K562 (cell line): ENCODE measurements at regions not wholly inside any gene's neighbourhood (a gene's known extent, or its start where the extent isn't known, plus 50 kb on each side); places are given as distances from the start of the nearest gene placed in this dataset.

ENCODE experiments used
- ATAC-seq: fragments of 200-7000 bp; cut with Tn5 transposase; 3 replicates; pipeline ENCODE4 v1.9.1; 2020; ENCODE audit warnings: moderate library complexity
- BruUV-seq: library from RNA; stranded (reverse); fragments of 400-500 nt; replicated peaks from 2 replicates; lab custom pipeline; 2021; lab: Mats Ljungman, UMichigan
- CTCF ChIA-PET: fragments of 300-600 bp; formaldehyde crosslinking; extraction: SDS; loops from one replicate; lab custom pipeline; 2021; ENCODE audit warnings: low intra/inter-chr PET ratio; lab: Yijun Ruan, JAX
- POLR2A ChIA-PET: fragments of 300-600, 350-650 bp; sonication (Branson Sonifier 250); formaldehyde crosslinking; extraction: SDS; loops from one replicate; lab custom pipeline; 2021; ENCODE audit warnings: antibody characterized with exemption, inconsistent platforms; lab: Yijun Ruan, JAX
- DNase-seq, 4 experiments: peaks; one replicate each; pipeline versions ENCODE4 v3.0.0 to v3.0.0-alpha.2; 2011 to 2018; ENCODE audit warnings: low spot score in 3 of 4, mixed read lengths in 3 of 4; ENCODE audit errors: extremely low read depth in 1 of 4
- FAIRE-seq: peaks from 2 replicates; lab custom pipeline; 2011; peaks lifted over from hg19 to GRCh38; lab: Jason Lieb, UNC
- H2AFZ ChIP-seq: 2 replicates; pipeline ENCODE4 v1.6.0; 2011; ENCODE audit warnings: low read depth, low read length, control low read depth, inconsistent platforms
- H3K27ac ChIP-seq: fragments of 200-600 bp; 3 replicates; pipeline ENCODE4 v1.8.0; 2011; ENCODE audit warnings: low read depth, mild to moderate bottlenecking, control low read depth, inconsistent platforms, low read length, moderate library complexity, mixed read lengths; ENCODE audit errors: extremely low read depth
- H3K27me3 ChIP-seq, 2 experiments: fragments of 300-600 bp in 1 of 2; 2 replicates in 1 of 2; 3 replicates in 1 of 2; pipeline versions ENCODE4 v1.6.0 to v1.8.0; 2011; ENCODE audit warnings: inconsistent platforms in 2 of 2, low read length in 2 of 2, mild to moderate bottlenecking in 1 of 2, mixed read lengths in 1 of 2, moderate library complexity in 1 of 2; ENCODE audit not compliant: control insufficient read depth in 2 of 2, insufficient read depth in 2 of 2
- H3K36me3 ChIP-seq: fragments of 300-600 bp; 3 replicates; pipeline ENCODE4 v1.8.0; 2011; ENCODE audit warnings: mild to moderate bottlenecking, low read length, inconsistent platforms; ENCODE audit not compliant: control insufficient read depth, insufficient read depth
- H3K4me1 ChIP-seq, 2 experiments: fragments of 200-600 bp in 1 of 2; replicated peaks in 1 of 2; 2 replicates in 1 of 2; 3 replicates in 1 of 2; pipeline versions ENCODE4 v1.5.1 to v1.8.0; 2011; ENCODE audit warnings: inconsistent platforms in 2 of 2, low read length in 2 of 2, mild to moderate bottlenecking in 1 of 2, mixed read lengths in 1 of 2, moderate library complexity in 1 of 2; ENCODE audit not compliant: control insufficient read depth in 2 of 2, insufficient read depth in 2 of 2
- H3K4me2 ChIP-seq: 2 replicates; pipeline ENCODE4 v1.6.1; 2011; ENCODE audit warnings: low read length, control low read depth, inconsistent platforms, mixed read lengths; ENCODE audit not compliant: insufficient read depth
- H3K4me3 ChIP-seq: fragments of 200-600 bp; sonication (generic), shearing (Covaris generic); 2 replicates; pipeline ENCODE4 v1.5.1; 2016; ENCODE audit warnings: control low read depth, inconsistent platforms
- H3K79me2 ChIP-seq: fragments of 200-600 bp; 3 replicates; pipeline ENCODE4 v1.8.0; 2011; ENCODE audit warnings: low read length, inconsistent platforms; ENCODE audit not compliant: control insufficient read depth, insufficient read depth
- H3K9ac ChIP-seq, 2 experiments: 2 replicates each; pipeline versions ENCODE4 v1.6.0 to v1.6.1; 2011; ENCODE audit warnings: low read depth in 2 of 2, low read length in 2 of 2, control low read depth in 1 of 2, inconsistent platforms in 1 of 2, mild to moderate bottlenecking in 1 of 2, mixed read lengths in 1 of 2; ENCODE audit not compliant: insufficient read depth in 1 of 2
- H3K9me1 ChIP-seq: one replicate; pipeline ENCODE4 v1.6.0; 2011; ENCODE audit warnings: inconsistent platforms, mild to moderate bottlenecking, low read length, moderate library complexity; ENCODE audit not compliant: control insufficient read depth, insufficient read depth
- H3K9me3 ChIP-seq: replicated peaks from 2 replicates; pipeline ENCODE4 v1.5.1; 2011; ENCODE audit warnings: low read depth, low read length, inconsistent platforms; ENCODE audit not compliant: control insufficient read depth, insufficient read depth
- H4K20me1 ChIP-seq: replicated peaks from 2 replicates; pipeline ENCODE4 v1.6.1; 2011; ENCODE audit warnings: low read length, inconsistent platforms, mixed read lengths; ENCODE audit not compliant: control insufficient read depth, insufficient read depth
- AFF1 ChIP-seq, 2 experiments: fragments of 450-650 bp; IDR thresholded peaks; 2 replicates each; pipeline ENCODE4 v1.6.1; 2018; ENCODE audit warnings: mild to moderate bottlenecking in 2 of 2, low read depth in 1 of 2; ENCODE audit not compliant: partially characterized antibody in 2 of 2
- BMI1 ChIP-seq: fragments of 150-350 bp; IDR thresholded peaks from 2 replicates; pipeline ENCODE4 v1.6.1; 2014; ENCODE audit warnings: low read length
- CBX8 ChIP-seq: fragments of 200-600 bp; sonication (generic); IDR thresholded peaks from 2 replicates; pipeline ENCODE4 v1.6.1; 2012; ENCODE audit warnings: borderline replicate concordance, mixed run types, low read depth, mild to moderate bottlenecking, moderate library complexity, mixed read lengths, low read length, control low read depth, inconsistent platforms; ENCODE audit not compliant: poor library complexity, severe bottlenecking; ENCODE audit errors: extremely low read depth
- EP300 ChIP-seq: IDR thresholded peaks from 2 replicates; pipeline ENCODE4 v1.6.1; 2012; ENCODE audit warnings: low read length, improper control_type of control experiment
- ESRRB ChIP-seq: fragments of 250-450 bp; sonication (Bioruptor Pico); IDR thresholded peaks from 2 replicates; pipeline ENCODE4 v1.5.0; 2020; ENCODE audit warnings: mild to moderate bottlenecking, moderate library complexity, borderline replicate concordance
- FOXP4 ChIP-seq: sonication (generic); formaldehyde crosslinking; IDR thresholded peaks from 2 replicates; pipeline ENCODE4 v1.8.0; 2022; ENCODE audit warnings: mild to moderate bottlenecking, missing genetic modification reagents, borderline replicate concordance
- GTF2B ChIP-seq: IDR thresholded peaks from 2 replicates; pipeline ENCODE4 v1.6.1; 2011; ENCODE audit not compliant: insufficient read length; ENCODE audit errors: extremely low read depth
- KDM4B ChIP-seq, 2 experiments: fragments of 450-650 bp in 1 of 2; sonication (generic) in 1 of 2; IDR thresholded peaks; 2 replicates each; pipeline ENCODE4 v1.6.1; 2016 to 2017; ENCODE audit warnings: borderline replicate concordance in 2 of 2, antibody characterized with exemption in 1 of 2, low read depth in 1 of 2, mild to moderate bottlenecking in 1 of 2
- MBD1 ChIP-seq: fragments of 250-450 bp; sonication (Bioruptor Pico); IDR thresholded peaks from 2 replicates; pipeline ENCODE4 v1.8.0; 2022; ENCODE audit warnings: inconsistent platforms
- MTA1 ChIP-seq: fragments of 450-650 bp; IDR thresholded peaks from 2 replicates; pipeline ENCODE4 v1.6.1; 2017; ENCODE audit warnings: borderline replicate concordance
- PTTG1 ChIP-seq: fragments of 450-650 bp; IDR thresholded peaks from 2 replicates; pipeline ENCODE4 v1.6.1; 2016; ENCODE audit warnings: low read depth, mild to moderate bottlenecking, missing genetic modification characterization, missing compliant biosample characterization
- SRSF7 ChIP-seq: fragments of 200-400 bp; formaldehyde crosslinking; optimal IDR thresholded peaks from 2 replicates; pipeline ENCODE3; 2017; ENCODE audit warnings: mild to moderate bottlenecking, low read depth, low read length
- TRIM28 ChIP-seq: fragments of 450-650 bp; IDR thresholded peaks from 2 replicates; pipeline ENCODE4 v1.6.1; 2017
- ZNF12 ChIP-seq: sonication (generic); formaldehyde crosslinking; IDR thresholded peaks from 2 replicates; pipeline ENCODE4 v1.4.0; 2020; ENCODE audit warnings: mild to moderate bottlenecking, missing genetic modification reagents
- in situ Hi-C: fragments of 300-500 bp; cut with MboI; formaldehyde crosslinking; loops from 4 replicates; pipeline ENCODE4 v1.15.0; 2018; ENCODE audit warnings: inconsistent platforms, mixed read lengths
- intact Hi-C: fragments of 100-400 bp; cut with micrococcal nuclease; formaldehyde crosslinking; loops from 2 replicates; pipeline ENCODE4 v1.14.2; 2022

GRCh38 chr6:122890250-122890649, 101.2 kb downstream of the SMPDL3A start (continued):
- TF ChIP-seq CBX8: no peak
- TF ChIP-seq ESRRB (CRISPR knock-in tag): no peak
- TF ChIP-seq ZNF12 (CRISPR knock-in tag): no peak
- no peak for TF ChIP-seq KDM4B (IDR thresholded peaks at IDR 0.05; ENCODE audit: borderline replicate concordance in 2 of 2, low read depth in 1 of 2)
- no peak for TF ChIP-seq BMI1

GRCh38 chr6:122894791-122895190, 101.2 kb upstream of the CLVS2 start:
- no peak overlapping the region for H3K4me3 ChIP-seq
- ChIA-PET POLR2A (no interaction called here), CTCF (no interaction called here)
- BruUV-seq: no TSS peak
- H3K9me1 ChIP-seq: no peaks in the 10 kb centered on the region
- no peak overlapping the region for H3K9ac ChIP-seq
- DNase-seq (no peak), ATAC-seq (no peak), FAIRE-seq (no peak)
- H4K20me1 ChIP-seq: no peaks in the 10 kb centered on the region
- H3K4me2 ChIP-seq: no peak overlapping the region
- no peaks in the 10 kb centered on the region for H3K79me2 ChIP-seq
- no peaks in the 10 kb centered on the region for H3K4me1 ChIP-seq
- no peak overlapping the region for H2AFZ ChIP-seq
- H3K36me3 ChIP-seq: no peaks in the 10 kb centered on the region
- H3K27me3 ChIP-seq: no peaks in the 10 kb centered on the region
- intact Hi-C loops (no loop called here), in situ Hi-C loops (no loop called here)
- H3K9me3 ChIP-seq: no peaks in the 10 kb centered on the region
- no peak overlapping the region for H3K27ac ChIP-seq
- TF ChIP-seq PTTG1 (tag) (no peak), MBD1 (CRISPR knock-in tag) (no peak), AFF1 (IDR thresholded peaks at IDR 0.05; ENCODE audit: low read depth in 1 of 2, partially characterized antibody in 2 of 2) (no peak), EP300 (no peak), MTA1 (no peak), FOXP4 (CRISPR knock-in tag) (no peak), TRIM28 (no peak), GTF2B (no peak), SRSF7 (no peak)
